22Rv1 (cell line): ENCODE measurements at regions not wholly inside any gene's neighbourhood (a gene's known extent, or its start where the extent isn't known, plus 50 kb on each side); places are given as distances from the start of the nearest gene placed in this dataset.

Source experiments
- CTCF ChIP-seq: fragments of 450-650 bp; IDR thresholded peaks from 2 replicates; pipeline ENCODE4 v1.5.1; 2017; ENCODE audit warnings: mild to moderate bottlenecking
- ZFX ChIP-seq: fragments of 450-650 bp; IDR thresholded peaks from 2 replicates; pipeline ENCODE4 v1.6.1; 2017; ENCODE audit warnings: antibody characterized with exemption, borderline replicate concordance

GRCh38 chr3:28808068-28808467 is 459.4 kb upstream of the AZI2 start:
- no peak for TF ChIP-seq CTCF
- TF ChIP-seq ZFX = no peak
